OCI-LY7 (cell line): ENCODE measurements at regions not wholly inside any gene's neighbourhood (a gene's known extent, or its start where the extent isn't known, plus 50 kb on each side); places are given as distances from the start of the nearest gene placed in this dataset.
"Not testable (repeated sequence)": the region's sequence is repeated elsewhere in the genome, so short reads cannot be mapped to it uniquely, and the experiment has no call there.

Experiments
- BruUV-seq: library from RNA; stranded (reverse); fragments of 400-500 nt; replicated peaks from 2 replicates; lab custom pipeline; 2021; lab: Mats Ljungman, UMichigan
- CTCF ChIA-PET: fragments of 300-600 bp; sonication (Branson Sonifier 250); formaldehyde crosslinking; loops from one replicate; lab custom pipeline; 2022; ENCODE audit warnings: antibody characterized with exemption; ENCODE audit not compliant: unreplicated experiment; lab: Charles Lee
- POLR2A ChIA-PET: fragments of 300-600 bp; sonication (Branson Sonifier 250); formaldehyde crosslinking; loops from one replicate; lab custom pipeline; 2022; ENCODE audit warnings: antibody characterized with exemption; lab: Charles Lee
- DNase-seq: peaks from one replicate; pipeline ENCODE4 v3.0.0-alpha.2; 2015; ENCODE audit warnings: low spot score
- H2AFZ ChIP-seq: fragments of 200-600 bp; sonication (generic), shearing (Covaris generic); 2 replicates; pipeline ENCODE4 v1.6.1; 2014; ENCODE audit warnings: mild to moderate bottlenecking, antibody characterized with exemption, low read length, moderate library complexity
- H3K27ac ChIP-seq: fragments of 200-600 bp; sonication (generic); 2 replicates; pipeline ENCODE4 v1.5.1; 2014; ENCODE audit warnings: mixed run types, low read depth, mild to moderate bottlenecking, moderate library complexity, low read length, inconsistent platforms; ENCODE audit not compliant: poor library complexity, severe bottlenecking
- H3K36me3 ChIP-seq: fragments of 200-600 bp; sonication (generic); 2 replicates; pipeline ENCODE4 v1.6.1; 2014; ENCODE audit warnings: mild to moderate bottlenecking, antibody characterized with exemption, low read length, moderate library complexity, mixed read lengths; ENCODE audit not compliant: insufficient read depth
- H3K4me1 ChIP-seq: fragments of 200-600 bp; sonication (generic); 2 replicates; pipeline ENCODE4 v1.5.1; 2014; ENCODE audit warnings: mild to moderate bottlenecking, low read length; ENCODE audit not compliant: insufficient read depth, poor library complexity, severe bottlenecking
- H3K4me2 ChIP-seq: fragments of 200-600 bp; sonication (generic); 2 replicates; pipeline ENCODE4 v1.6.1; 2014; ENCODE audit warnings: mild to moderate bottlenecking, low read length
- H3K4me3 ChIP-seq: fragments of 200-600 bp; sonication (generic); 2 replicates; pipeline ENCODE4 v1.5.1; 2014; ENCODE audit warnings: mild to moderate bottlenecking, low read depth, low read length; ENCODE audit not compliant: poor library complexity, severe bottlenecking
- H3K79me2 ChIP-seq: fragments of 200-600 bp; sonication (generic); 2 replicates; pipeline ENCODE4 v1.6.1; 2016; ENCODE audit warnings: low read depth, mild to moderate bottlenecking, low read length, moderate library complexity, mixed read lengths; ENCODE audit not compliant: insufficient read depth
- H3K9me2 ChIP-seq: fragments of 200-600 bp; sonication (generic); 2 replicates; pipeline ENCODE4 v1.6.1; 2016; ENCODE audit warnings: mild to moderate bottlenecking, low read length, mixed read lengths; ENCODE audit not compliant: insufficient read depth
- H3K9me3 ChIP-seq: fragments of 200-600 bp; sonication (generic); 2 replicates; pipeline ENCODE4 v1.6.1; 2014; ENCODE audit warnings: mild to moderate bottlenecking, mixed run types, low read length, mixed read lengths
- H4K20me1 ChIP-seq: fragments of 200-600 bp; sonication (generic); 2 replicates; pipeline ENCODE4 v1.6.1; 2014; ENCODE audit warnings: mild to moderate bottlenecking, antibody characterized with exemption, low read length, moderate library complexity, mixed read lengths; ENCODE audit not compliant: insufficient read depth
- EZH2phosphoT487 ChIP-seq: fragments of 200-600 bp; sonication (generic); IDR thresholded peaks from 2 replicates; pipeline ENCODE4 v1.6.1; 2018; ENCODE audit warnings: low read depth, borderline replicate concordance, mild to moderate bottlenecking, mixed run types, antibody characterized with exemption, low read length, moderate library complexity, mixed read lengths
- intact Hi-C: fragments of 100-400 bp; cut with micrococcal nuclease; formaldehyde crosslinking; loops from one replicate; pipeline ENCODE4 v1.10.0; 2022; ENCODE audit not compliant: unreplicated experiment
- TF ChIP-seq, protein P1 (sequence below): fragments of 200-600 bp; sonication (generic); conservative IDR thresholded peaks from 2 replicates; pipeline ENCODE4 v1.5.1; 2014; ENCODE audit warnings: mild to moderate bottlenecking, antibody characterized with exemption, low read length, moderate library complexity, mixed read lengths

DNA sequence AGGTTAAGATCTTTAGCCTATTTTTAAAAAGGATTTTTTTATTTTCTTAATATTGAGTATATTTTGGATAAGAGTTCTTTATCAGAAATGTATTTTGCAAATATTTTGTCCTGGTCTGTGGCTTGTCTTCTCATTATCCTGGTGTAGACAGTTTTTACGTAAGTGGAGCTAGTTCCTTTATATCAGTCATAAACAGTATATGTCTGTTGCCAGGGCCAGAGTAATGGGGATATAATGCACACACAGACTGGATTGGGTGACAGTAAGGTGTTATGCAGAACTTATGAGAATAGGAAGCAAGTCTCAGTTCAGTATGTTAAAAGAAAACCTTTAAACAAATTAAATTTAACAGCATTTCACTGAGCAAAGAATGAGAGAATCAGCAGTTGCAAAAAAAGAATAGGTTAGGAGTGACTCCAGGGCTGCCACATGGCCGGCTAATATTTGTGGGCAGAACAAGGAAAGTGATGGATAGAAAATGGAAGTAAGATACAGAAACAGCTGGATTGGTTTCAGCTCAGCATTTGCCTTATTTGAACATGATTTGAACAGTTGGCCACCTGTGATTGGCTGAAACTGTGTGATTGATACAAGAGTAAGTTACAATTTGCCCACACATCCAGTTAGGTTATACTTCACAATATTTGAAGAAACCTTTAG, 61.1 kb upstream of the ZNG1B start:
- intact Hi-C loops: no loop called here
- Histone ChIP-seq H3K9me2 (no peaks in the 10 kb centered on the region), H3K4me1 (no peaks in the 10 kb centered on the region), H3K9me3 (no peaks in the 10 kb centered on the region), H3K4me3 (no peak overlapping the region), H3K36me3 (no peaks in the 10 kb centered on the region), H4K20me1 (no peaks in the 10 kb centered on the region), H3K79me2 (no peaks in the 10 kb centered on the region), H3K4me2 (no peak overlapping the region), H2AFZ (no peak overlapping the region), H3K27ac (no peak overlapping the region)
- no TSS peak for BruUV-seq
- POLR2A ChIA-PET: interaction anchor here (0.9 kb wide), 1 partner anchor 236 kb away, joined by 4 read pairs; no protein-coding TSS in a partner anchor
- no peak for DNase-seq
- no peak for TF ChIP-seq EZH2phosphoT487
- TF ChIP-seq, protein P1, sequence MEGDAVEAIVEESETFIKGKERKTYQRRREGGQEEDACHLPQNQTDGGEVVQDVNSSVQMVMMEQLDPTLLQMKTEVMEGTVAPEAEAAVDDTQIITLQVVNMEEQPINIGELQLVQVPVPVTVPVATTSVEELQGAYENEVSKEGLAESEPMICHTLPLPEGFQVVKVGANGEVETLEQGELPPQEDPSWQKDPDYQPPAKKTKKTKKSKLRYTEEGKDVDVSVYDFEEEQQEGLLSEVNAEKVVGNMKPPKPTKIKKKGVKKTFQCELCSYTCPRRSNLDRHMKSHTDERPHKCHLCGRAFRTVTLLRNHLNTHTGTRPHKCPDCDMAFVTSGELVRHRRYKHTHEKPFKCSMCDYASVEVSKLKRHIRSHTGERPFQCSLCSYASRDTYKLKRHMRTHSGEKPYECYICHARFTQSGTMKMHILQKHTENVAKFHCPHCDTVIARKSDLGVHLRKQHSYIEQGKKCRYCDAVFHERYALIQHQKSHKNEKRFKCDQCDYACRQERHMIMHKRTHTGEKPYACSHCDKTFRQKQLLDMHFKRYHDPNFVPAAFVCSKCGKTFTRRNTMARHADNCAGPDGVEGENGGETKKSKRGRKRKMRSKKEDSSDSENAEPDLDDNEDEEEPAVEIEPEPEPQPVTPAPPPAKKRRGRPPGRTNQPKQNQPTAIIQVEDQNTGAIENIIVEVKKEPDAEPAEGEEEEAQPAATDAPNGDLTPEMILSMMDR: no peak
- CTCF ChIA-PET: no interaction called here

DNA sequence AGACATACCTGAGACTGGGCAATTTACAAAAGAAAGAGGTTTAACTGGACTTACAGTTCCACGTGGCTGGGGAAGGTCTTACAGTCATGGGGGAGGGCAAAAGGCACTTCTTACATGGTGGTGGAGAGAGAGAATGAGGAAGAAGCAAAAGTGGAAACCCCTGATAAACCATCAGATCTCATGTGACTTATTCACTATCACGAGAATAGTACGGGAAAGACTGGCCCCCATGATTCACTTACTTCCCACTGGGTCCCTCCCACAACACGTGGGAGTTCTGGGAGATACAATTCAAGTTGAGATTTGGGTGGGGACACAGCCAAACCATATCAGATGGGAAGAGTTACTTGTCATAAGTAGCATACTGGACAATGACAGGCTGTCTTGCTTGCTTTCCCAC, 62.6 kb upstream of the ZNG1B start:
- H3K79me2 ChIP-seq, H3K4me2 ChIP-seq, POLR2A ChIA-PET, CTCF ChIA-PET, H3K27ac ChIP-seq, BruUV-seq, H3K36me3 ChIP-seq, H3K4me1 ChIP-seq, H3K4me3 ChIP-seq, DNase-seq, H3K9me3 ChIP-seq, H2AFZ ChIP-seq, H4K20me1 ChIP-seq, H3K9me2 ChIP-seq: not testable (repeated sequence)
- intact Hi-C loops: loop anchor here (5.0 kb wide), 3 partner anchors 128 to 238 kb away; no protein-coding TSS in a partner anchor

- H3K4me2 ChIP-seq, H3K4me3 ChIP-seq, POLR2A ChIA-PET, DNase-seq, H3K9me2 ChIP-seq, H3K27ac ChIP-seq, H3K79me2 ChIP-seq, BruUV-seq, H3K4me1 ChIP-seq, H3K36me3 ChIP-seq, H4K20me1 ChIP-seq, H3K9me3 ChIP-seq, CTCF ChIA-PET, H2AFZ ChIP-seq: not testable (repeated sequence)
- intact Hi-C loops: loop anchor here (5.0 kb wide), 3 partner anchors 125 to 235 kb away; no protein-coding TSS in a partner anchor
Observed at GRCh38 chr2:113372258-113372834, 65.1 kb upstream of the ZNG1B start.
